GM12878 (cell line): ENCODE measurements at regions not wholly inside any gene's neighbourhood (a gene's known extent, or its start where the extent isn't known, plus 50 kb on each side); places are given as distances from the start of the nearest gene placed in this dataset.

Experiments
- ATAC-seq: fragments of 200-7000 bp; cut with Tn5 transposase; 3 replicates; pipeline ENCODE4 v1.9.1; 2020; ENCODE audit warnings: mild to moderate bottlenecking, moderate library complexity
- BruUV-seq: library from RNA; stranded (reverse); fragments of 400-500 nt; replicated peaks from 2 replicates; lab custom pipeline; 2021; lab: Mats Ljungman, UMichigan
- CTCF ChIA-PET: fragments of 300-600 bp; sonication (Branson Sonifier 250); formaldehyde crosslinking; extraction: SDS; loops from one replicate; lab custom pipeline; 2021; ENCODE audit warnings: inconsistent platforms; lab: Yijun Ruan, JAX
- POLR2A ChIA-PET: fragments of 350-600 bp; formaldehyde crosslinking; extraction: SDS; loops from one replicate; lab custom pipeline; 2021; ENCODE audit warnings: inconsistent platforms; lab: Charles Lee
- RAD21 ChIA-PET: fragments of 300-600 bp; sonication (Branson Sonifier 250); formaldehyde crosslinking; loops from one replicate; lab custom pipeline; 2023; ENCODE audit warnings: antibody characterized with exemption; ENCODE audit not compliant: unreplicated experiment; lab: Charles Lee
- SMC1A ChIA-PET: fragments of 300-600 bp; sonication (Branson Sonifier 250); formaldehyde crosslinking; loops from one replicate; lab custom pipeline; 2023; ENCODE audit not compliant: unreplicated experiment, uncharacterized antibody; lab: Charles Lee
- DNase-seq: peaks from one replicate; pipeline ENCODE4 v3.0.0-alpha.2; 2011; ENCODE audit warnings: low read depth, low spot score
- FAIRE-seq: peaks from 3 replicates; lab custom pipeline; 2011; peaks lifted over from hg19 to GRCh38; lab: Jason Lieb, UNC
- H2AFZ ChIP-seq: 2 replicates; pipeline ENCODE4 v1.6.0; 2011; ENCODE audit warnings: low read depth, low read length, control low read depth; ENCODE audit not compliant: control insufficient read depth
- H3K27ac ChIP-seq: 2 replicates; pipeline ENCODE4 v1.5.1; 2011; ENCODE audit warnings: control low read depth; ENCODE audit not compliant: control insufficient read depth, insufficient read depth
- H3K27me3 ChIP-seq, 2 experiments: replicated peaks in 1 of 2; 2 replicates each; pipeline versions ENCODE4 v1.6.0 to v1.6.1; 2011; ENCODE audit warnings: low read length in 1 of 2; ENCODE audit not compliant: control insufficient read depth in 2 of 2, insufficient read depth in 2 of 2
- H3K36me3 ChIP-seq, 2 experiments: 2 replicates each; pipeline ENCODE4 v1.5.1; 2011; ENCODE audit warnings: low read length in 1 of 2; ENCODE audit not compliant: control insufficient read depth in 2 of 2, insufficient read depth in 2 of 2
- H3K4me1 ChIP-seq: 2 replicates; pipeline ENCODE4 v1.6.1; 2011; ENCODE audit warnings: mild to moderate bottlenecking, low read length, moderate library complexity, mixed read lengths; ENCODE audit not compliant: control insufficient read depth, insufficient read depth
- H3K4me2 ChIP-seq: 2 replicates; pipeline ENCODE4 v1.6.0; 2011; ENCODE audit warnings: control low read depth; ENCODE audit not compliant: control insufficient read depth, insufficient read depth
- H3K4me3 ChIP-seq: fragments of 200-600 bp; sonication (generic); 2 replicates; pipeline ENCODE4 v1.5.1; 2016
- H3K79me2 ChIP-seq: 2 replicates; pipeline ENCODE4 v1.6.0; 2011; ENCODE audit warnings: low read length; ENCODE audit not compliant: control insufficient read depth, insufficient read depth
- H3K9ac ChIP-seq: 2 replicates; pipeline ENCODE4 v1.8.0; 2011; ENCODE audit warnings: low read length, control low read depth, mixed read lengths; ENCODE audit not compliant: control insufficient read depth, insufficient read depth
- H3K9me3 ChIP-seq: replicated peaks from 3 replicates; pipeline ENCODE4 v1.5.1; 2011; ENCODE audit warnings: mild to moderate bottlenecking, low read length; ENCODE audit not compliant: control insufficient read depth, insufficient read depth
- H4K20me1 ChIP-seq: 2 replicates; pipeline ENCODE4 v1.6.0; 2011; ENCODE audit not compliant: control insufficient read depth, insufficient read depth
- BMI1 ChIP-seq: fragments of 450-650 bp; IDR thresholded peaks from 2 replicates; pipeline ENCODE4 v1.6.1; 2016; ENCODE audit warnings: mild to moderate bottlenecking, moderate library complexity, borderline replicate concordance
- CBX3 ChIP-seq: fragments of 200-600 bp; sonication (generic); IDR thresholded peaks from 2 replicates; pipeline ENCODE4 v1.6.1; 2016; ENCODE audit warnings: low read depth, borderline replicate concordance
- CEBPZ ChIP-seq: fragments of 150-350 bp; IDR thresholded peaks from 2 replicates; pipeline ENCODE4 v1.6.1; 2016; ENCODE audit warnings: low read depth, low read length
- ETV6 ChIP-seq, 2 experiments: fragments of 450-650 bp in 1 of 2; IDR thresholded peaks in 1 of 2; conservative IDR thresholded peaks in 1 of 2; 2 replicates each; pipeline ENCODE4 v1.6.1; 2014; ENCODE audit warnings: antibody characterized with exemption in 1 of 2, borderline replicate concordance in 1 of 2, low read depth in 1 of 2, mild to moderate bottlenecking in 1 of 2, moderate library complexity in 1 of 2
- FOXK2 ChIP-seq: fragments of 450-650 bp; IDR thresholded peaks from 2 replicates; pipeline ENCODE4 v1.6.1; 2017; ENCODE audit warnings: mild to moderate bottlenecking, moderate library complexity
- KDM1A ChIP-seq: fragments of 200-600 bp; sonication (generic); IDR thresholded peaks from 2 replicates; pipeline ENCODE4 v1.6.1; 2016; ENCODE audit warnings: borderline replicate concordance
- NFIC ChIP-seq: IDR thresholded peaks from 2 replicates; pipeline ENCODE4 v1.6.1; 2012; ENCODE audit warnings: low read depth, mild to moderate bottlenecking, inconsistent platforms, low read length, moderate library complexity
- NFYB ChIP-seq: IDR thresholded peaks from 2 replicates; pipeline ENCODE4 v1.6.1; 2011; ENCODE audit warnings: low read depth, mild to moderate bottlenecking, low read length, improper control_type of control experiment, moderate library complexity; ENCODE audit not compliant: insufficient read depth
- PBX3 ChIP-seq: IDR thresholded peaks from 2 replicates; pipeline ENCODE4 v1.6.1; 2011; ENCODE audit warnings: mild to moderate bottlenecking, low read depth, low read length, moderate library complexity; ENCODE audit not compliant: insufficient replicate concordance
- RBBP5 ChIP-seq: fragments of 200-600 bp; sonication (generic); conservative IDR thresholded peaks from 2 replicates; pipeline ENCODE4 v1.6.1; 2016
- SRF ChIP-seq, 2 experiments: IDR thresholded peaks; 2 replicates each; pipeline ENCODE4 v1.6.1; 2011; ENCODE audit warnings: low read depth in 2 of 2, low read length in 2 of 2, mild to moderate bottlenecking in 1 of 2, moderate library complexity in 1 of 2
- YBX1 ChIP-seq: fragments of 450-650 bp; IDR thresholded peaks from 2 replicates; pipeline ENCODE4 v1.6.1; 2016; ENCODE audit warnings: antibody characterized with exemption
- WGBS: methylation state at CpG from one replicate; pipeline ENCODE4 v1.1.6; 2016; ENCODE audit warnings: low lambda C conversion rate; ENCODE audit not compliant: insufficient replicate concordance, insufficient coverage; ENCODE audit errors: missing lambda C conversion rate; 5-methylcytosine and 5-hydroxymethylcytosine counted together
- in situ Hi-C: fragments of 300-500 bp; cut with MboI; formaldehyde crosslinking; loops from 9 replicates; pipeline ENCODE4 v1.14.3; 2018; ENCODE audit warnings: mixed read lengths
- intact Hi-C: fragments of 100-400 bp; cut with micrococcal nuclease; formaldehyde crosslinking; loops from one replicate; pipeline ENCODE4 v1.14.2; 2022; ENCODE audit not compliant: unreplicated experiment

- no peaks in the 10 kb centered on the region for H3K9me3 ChIP-seq
- intact Hi-C loops (no loop called here), in situ Hi-C loops (no loop called here)
- TF ChIP-seq FOXK2 (no peak), NFYB (no peak), RBBP5 (no peak), BMI1 (no peak), CBX3 (no peak), KDM1A (no peak), YBX1 (no peak), CEBPZ (no peak), PBX3 (no peak), SRF (IDR thresholded peaks at IDR 0.05; ENCODE audit: low read depth in 2 of 2, low read length in 2 of 2) (no peak), NFIC (no peak), ETV6 (conservative IDR thresholded peaks at IDR 0.05 in 1 of 2, IDR thresholded peaks at IDR 0.05 in 1 of 2; ENCODE audit: borderline replicate concordance in 1 of 2, low read depth in 1 of 2) (no peak)
- ChIA-PET CTCF (no interaction called here), SMC1A (no interaction called here), POLR2A (interaction anchor here (0.5 kb wide), 1 partner anchor 31 kb away, joined by 7 read pairs; no protein-coding TSS in a partner anchor), RAD21 (no interaction called here)
- H2AFZ ChIP-seq, result no peak overlapping the region
- H3K4me3 ChIP-seq, result no peak overlapping the region
- 24% methylated on average over 3 of the region's 3 CpGs for WGBS
- H3K36me3 ChIP-seq, result no peaks in the 10 kb centered on the region
- ATAC-seq (no peak), DNase-seq (no peak), FAIRE-seq (no peak)
- no peaks in the 10 kb centered on the region for H3K4me1 ChIP-seq
- H4K20me1 ChIP-seq, result no peaks in the 10 kb centered on the region
- H3K79me2 ChIP-seq, result no peaks in the 10 kb centered on the region
- no peak overlapping the region for H3K4me2 ChIP-seq
- H3K9ac ChIP-seq, result no peak overlapping the region
- H3K27ac ChIP-seq, result no peak overlapping the region
- no TSS peak for BruUV-seq
- H3K27me3 ChIP-seq, result 0 out of 4 replicates have a peak, but pooled peaks cover 0 to 4% of the 10 kb centered on the region in 2 experiments
Observed at GRCh38 chr10:77727481-77727880, 89.9 kb upstream of the KCNMA1 start.
